ENCODE measurements at regions not wholly inside any gene's neighbourhood (a gene's known extent, or its start where the extent isn't known, plus 50 kb on each side); places are given as distances from the start of the nearest gene placed in this dataset.

- no peak for TF ChIP-seq CTCF (IDR thresholded peaks at IDR 0.05)
- no peak for TF ChIP-seq POLR2AphosphoS5 (IDR thresholded peaks at IDR 0.05)
- TF ChIP-seq POLR2A (IDR thresholded peaks at IDR 0.05), result no peak
These were observed 283.5 kb upstream of the NEBL start for GRCh38 chr10:21180604-21181003.
